RWPE1 (cell line): ENCODE measurements at regions not wholly inside any gene's neighbourhood (a gene's known extent, or its start where the extent isn't known, plus 50 kb on each side); places are given as distances from the start of the nearest gene placed in this dataset.

Experiments used
- CTCF ChIA-PET: fragments of 350-600 bp; sonication (Branson Sonifier 250); formaldehyde crosslinking; extraction: SDS; loops from one replicate; lab custom pipeline; 2021; lab: Yijun Ruan, JAX
- POLR2A ChIA-PET: fragments of 400-600 bp; formaldehyde crosslinking; extraction: SDS; loops from one replicate; lab custom pipeline; 2020; ENCODE audit warnings: antibody characterized with exemption; ENCODE audit not compliant: low non-redundant PET; lab: Yijun Ruan, JAX
- DNase-seq: peaks from one replicate; pipeline ENCODE4 v3.0.0; 2012; ENCODE audit warnings: low spot score
- H3K27ac ChIP-seq: fragments of 450-650 bp; 2 replicates; pipeline ENCODE4 v1.5.1; 2017
- CTCF ChIP-seq: fragments of 450-650 bp; conservative IDR thresholded peaks from 2 replicates; pipeline ENCODE4 v1.5.1; 2017; ENCODE audit warnings: low read depth, mild to moderate bottlenecking

GRCh38 chr3:76950590-76950989 lies 89.3 kb upstream of the ROBO2 start:
- CTCF ChIA-PET, result no interaction called here
- no peak for DNase-seq
- no peak overlapping the region for H3K27ac ChIP-seq
- no peak for TF ChIP-seq CTCF
- POLR2A ChIA-PET, result no interaction called here

GRCh38 chr3:76954412-76954811 lies 85.5 kb upstream of the ROBO2 start:
- POLR2A ChIA-PET, result no interaction called here
- TF ChIP-seq CTCF, result no peak
- no peak overlapping the region for H3K27ac ChIP-seq
- DNase-seq, result no peak
- CTCF ChIA-PET, result no interaction called here

GRCh38 chr3:76958274-76958673 lies 81.6 kb upstream of the ROBO2 start:
- POLR2A ChIA-PET, result no interaction called here
- H3K27ac ChIP-seq, result no peak overlapping the region
- TF ChIP-seq CTCF, result no peak
- CTCF ChIA-PET, result no interaction called here
- DNase-seq, result no peak

- CTCF ChIA-PET, result no interaction called here
- no peak for DNase-seq
- no peak for TF ChIP-seq CTCF
- no peak overlapping the region for H3K27ac ChIP-seq
- POLR2A ChIA-PET, result no interaction called here
Observed at GRCh38 chr3:76958861-76959260, 81.0 kb upstream of the ROBO2 start.

- ChIA-PET POLR2A (no interaction called here), CTCF (no interaction called here)
- no peak overlapping the region for H3K27ac ChIP-seq
- no peak for TF ChIP-seq CTCF
- no peak for DNase-seq
Observed at GRCh38 chr3:76961284-76961683, 78.6 kb upstream of the ROBO2 start.

- ChIA-PET CTCF (no interaction called here), POLR2A (no interaction called here)
- no peak overlapping the region for H3K27ac ChIP-seq
- TF ChIP-seq CTCF, result no peak
- DNase-seq, result no peak
Observed at GRCh38 chr3:76965122-76965725, 74.7 kb upstream of the ROBO2 start.
